ENCODE measurements at regions not wholly inside any gene's neighbourhood (a gene's known extent, or its start where the extent isn't known, plus 50 kb on each side); places are given as distances from the start of the nearest gene placed in this dataset.

GRCh38 chr4:32826169-32826568 is 2106.0 kb downstream of the PCDH7 start:
- TF ChIP-seq CTCF (conservative IDR thresholded peaks at IDR 0.05; ENCODE audit: low read depth, low read length) (no peak), EZH2phosphoT487 (IDR thresholded peaks at IDR 0.05; ENCODE audit: borderline replicate concordance, low read length) (no peak)
